HG03060 (cell line): ENCODE measurements at regions not wholly inside any gene's neighbourhood (a gene's known extent, or its start where the extent isn't known, plus 50 kb on each side); places are given as distances from the start of the nearest gene placed in this dataset.
"Not testable (repeated sequence)": the region's sequence is repeated elsewhere in the genome, so short reads cannot be mapped to it uniquely, and the experiment has no call there.

Source experiments
- ATAC-seq: cut with Tn5 transposase; IDR thresholded peaks from one replicate; pipeline ENCODE4 v1.9.1; 2021; ENCODE audit warnings: low read depth, moderate number of reproducible peaks; ENCODE audit not compliant: unreplicated experiment

GRCh38 chrY:7888506-7888905 lies 977.0 kb upstream of the AMELY start:
- ATAC-seq = no peak

GRCh38 chrY:7881696-7882095 lies 970.1 kb upstream of the AMELY start:
- ATAC-seq = no peak

GRCh38 chrY:7879245-7879644 lies 967.7 kb upstream of the AMELY start:
- no peak for ATAC-seq

GRCh38 chrY:7878719-7879118 lies 967.2 kb upstream of the AMELY start:
- no peak for ATAC-seq

- ATAC-seq = no peak
Observed at GRCh38 chrY:7877458-7877857, 965.9 kb upstream of the AMELY start.

GRCh38 chrY:7874080-7874479 lies 962.5 kb upstream of the AMELY start:
- no peak for ATAC-seq

GRCh38 chrY:7871304-7871932 lies 959.9 kb upstream of the AMELY start:
- ATAC-seq = no peak

GRCh38 chrY:7866976-7867375 lies 955.4 kb upstream of the AMELY start:
- no peak for ATAC-seq

GRCh38 chrY:7860781-7861614 lies 949.4 kb upstream of the AMELY start:
- ATAC-seq = no peak

- no peak for ATAC-seq
Observed at GRCh38 chrY:7850191-7850590, 938.6 kb upstream of the AMELY start.

- no peak for ATAC-seq
Observed at GRCh38 chrY:7845776-7846175, 934.2 kb upstream of the AMELY start.

GRCh38 chrY:7837046-7837445 lies 925.5 kb upstream of the AMELY start:
- ATAC-seq = no peak

GRCh38 chrY:7836366-7836765 lies 924.8 kb upstream of the AMELY start:
- ATAC-seq = no peak

- no peak for ATAC-seq
Observed at GRCh38 chrY:7835416-7835815, 923.9 kb upstream of the AMELY start.

- no peak for ATAC-seq
Observed at GRCh38 chrY:7834284-7834683, 922.7 kb upstream of the AMELY start.

GRCh38 chrY:7830881-7831280 lies 919.3 kb upstream of the AMELY start:
- ATAC-seq = not testable (repeated sequence)

- no peak for ATAC-seq
Observed at GRCh38 chrY:7826533-7826932, 915.0 kb upstream of the AMELY start.

- ATAC-seq = no peak
Observed at GRCh38 chrY:7825874-7826273, 914.3 kb upstream of the AMELY start.

- no peak for ATAC-seq
Observed at GRCh38 chrY:7821295-7822035, 909.9 kb upstream of the AMELY start.

- ATAC-seq = no peak
Observed at GRCh38 chrY:7818924-7819323, 907.4 kb upstream of the AMELY start.

- no peak for ATAC-seq
Observed at GRCh38 chrY:7816567-7816966, 905.0 kb upstream of the AMELY start.
